SU-DHL-6 (cell line): ENCODE measurements at regions not wholly inside any gene's neighbourhood (a gene's known extent, or its start where the extent isn't known, plus 50 kb on each side); places are given as distances from the start of the nearest gene placed in this dataset.

Experiments used
- H2AFZ ChIP-seq: fragments of 200-600 bp; sonication (generic); 2 replicates; pipeline ENCODE4 v1.6.1; 2014; ENCODE audit warnings: low read depth, mild to moderate bottlenecking, moderate library complexity, mixed read lengths, antibody characterized with exemption, low read length; ENCODE audit not compliant: severe bottlenecking
- H3F3A ChIP-seq: fragments of 200-600 bp; shearing (Covaris generic); 2 replicates; pipeline ENCODE4 v1.6.0; 2016; ENCODE audit warnings: antibody characterized with exemption, mild to moderate bottlenecking; ENCODE audit not compliant: insufficient read depth
- H3K27ac ChIP-seq: fragments of 200-600 bp; sonication (generic); 2 replicates; pipeline ENCODE4 v1.5.1; 2016; ENCODE audit warnings: low read depth, mild to moderate bottlenecking, low read length, moderate library complexity, mixed read lengths
- H3K27me3 ChIP-seq: fragments of 200-600 bp; sonication (generic), shearing (Covaris generic); 2 replicates; pipeline ENCODE4 v1.6.0; 2014; ENCODE audit warnings: mild to moderate bottlenecking, low read length
- H3K36me3 ChIP-seq: fragments of 200-600 bp; sonication (generic); 2 replicates; pipeline ENCODE4 v1.6.1; 2014; ENCODE audit warnings: mild to moderate bottlenecking, low read length, mixed read lengths
- H3K4me2 ChIP-seq: fragments of 300-600, 200-600 bp; shearing (Covaris generic), sonication (generic); 2 replicates; pipeline ENCODE4 v1.6.0; 2014; ENCODE audit warnings: low read length, low read depth, mild to moderate bottlenecking; ENCODE audit not compliant: poor library complexity, severe bottlenecking
- H3K4me3 ChIP-seq: fragments of 200-600 bp; sonication (generic); 2 replicates; pipeline ENCODE4 v1.5.1; 2014; ENCODE audit warnings: antibody characterized with exemption, low read length, mild to moderate bottlenecking, mixed read lengths; ENCODE audit not compliant: insufficient read depth, poor library complexity, severe bottlenecking
- H3K79me2 ChIP-seq: fragments of 200-600 bp; sonication (generic); 2 replicates; pipeline ENCODE4 v1.6.1; 2014; ENCODE audit warnings: mild to moderate bottlenecking, low read length, moderate library complexity; ENCODE audit not compliant: insufficient read depth
- H3K9ac ChIP-seq: fragments of 200-600 bp; sonication (generic); 2 replicates; pipeline ENCODE4 v1.7.0; 2014; ENCODE audit warnings: mild to moderate bottlenecking, low read length
- H3K9me2 ChIP-seq: fragments of 200-600 bp; sonication (generic); replicated peaks from 2 replicates; pipeline ENCODE4 v1.6.1; 2014; ENCODE audit warnings: low read length; ENCODE audit not compliant: insufficient read depth
- H3K9me3 ChIP-seq: fragments of 200-600 bp; sonication (generic); 2 replicates; pipeline ENCODE4 v1.6.1; 2014; ENCODE audit warnings: low read length, mixed read lengths; ENCODE audit not compliant: insufficient read depth
- H4K20me1 ChIP-seq: fragments of 200-600 bp; sonication (generic); 2 replicates; pipeline ENCODE4 v1.6.1; 2014; ENCODE audit warnings: low read depth, mild to moderate bottlenecking, antibody characterized with exemption, low read length, moderate library complexity, mixed read lengths
- EZH2phosphoT487 ChIP-seq: fragments of 200-600 bp; sonication (generic), shearing (Covaris generic); conservative IDR thresholded peaks from 2 replicates; pipeline ENCODE4 v1.6.1; 2018; ENCODE audit warnings: mild to moderate bottlenecking, antibody characterized with exemption, low read length, moderate library complexity, mixed read lengths
- TF ChIP-seq, protein P1 (sequence below): fragments of 200-600 bp; sonication (generic); IDR thresholded peaks from one replicate; pipeline ENCODE4 v1.5.1; 2017; ENCODE audit warnings: antibody characterized with exemption, mild to moderate bottlenecking, low read length, moderate library complexity; ENCODE audit not compliant: insufficient read depth, poor library complexity, severe bottlenecking

DNA sequence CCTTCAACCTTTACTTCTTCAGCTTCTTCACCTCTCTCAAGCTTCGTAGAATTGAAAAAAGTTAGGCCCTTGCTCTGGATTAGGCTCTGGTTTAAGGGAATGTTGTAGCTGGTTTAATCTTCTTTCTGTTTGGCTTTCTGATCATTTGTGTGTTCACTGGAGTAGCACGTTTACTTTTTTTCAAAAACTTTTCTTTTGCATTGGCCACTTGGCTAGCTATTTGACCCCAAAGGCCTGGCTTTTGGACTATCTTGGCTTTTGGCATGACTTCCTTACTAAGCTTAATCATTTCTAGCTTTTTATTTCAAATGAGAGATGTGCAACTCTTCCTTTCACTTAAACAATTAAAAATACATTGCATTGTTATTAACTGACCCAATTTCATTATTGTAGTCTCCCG lies 1154.8 kb upstream of the ZEB2 start:
- Histone ChIP-seq H3F3A (no peaks in the 10 kb centered on the region), H3K4me3 (no peak overlapping the region), H4K20me1 (no peaks in the 10 kb centered on the region), H3K9me3 (no peaks in the 10 kb centered on the region), H3K36me3 (no peaks in the 10 kb centered on the region), H2AFZ (no peak overlapping the region), H3K9ac (no peak overlapping the region), H3K27ac (no peak overlapping the region), H3K79me2 (no peaks in the 10 kb centered on the region), H3K27me3 (no peaks in the 10 kb centered on the region), H3K4me2 (no peak overlapping the region), H3K9me2 (no peaks in the 10 kb centered on the region)
- TF ChIP-seq, protein P1, sequence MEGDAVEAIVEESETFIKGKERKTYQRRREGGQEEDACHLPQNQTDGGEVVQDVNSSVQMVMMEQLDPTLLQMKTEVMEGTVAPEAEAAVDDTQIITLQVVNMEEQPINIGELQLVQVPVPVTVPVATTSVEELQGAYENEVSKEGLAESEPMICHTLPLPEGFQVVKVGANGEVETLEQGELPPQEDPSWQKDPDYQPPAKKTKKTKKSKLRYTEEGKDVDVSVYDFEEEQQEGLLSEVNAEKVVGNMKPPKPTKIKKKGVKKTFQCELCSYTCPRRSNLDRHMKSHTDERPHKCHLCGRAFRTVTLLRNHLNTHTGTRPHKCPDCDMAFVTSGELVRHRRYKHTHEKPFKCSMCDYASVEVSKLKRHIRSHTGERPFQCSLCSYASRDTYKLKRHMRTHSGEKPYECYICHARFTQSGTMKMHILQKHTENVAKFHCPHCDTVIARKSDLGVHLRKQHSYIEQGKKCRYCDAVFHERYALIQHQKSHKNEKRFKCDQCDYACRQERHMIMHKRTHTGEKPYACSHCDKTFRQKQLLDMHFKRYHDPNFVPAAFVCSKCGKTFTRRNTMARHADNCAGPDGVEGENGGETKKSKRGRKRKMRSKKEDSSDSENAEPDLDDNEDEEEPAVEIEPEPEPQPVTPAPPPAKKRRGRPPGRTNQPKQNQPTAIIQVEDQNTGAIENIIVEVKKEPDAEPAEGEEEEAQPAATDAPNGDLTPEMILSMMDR = no peak
- no peak for TF ChIP-seq EZH2phosphoT487

DNA sequence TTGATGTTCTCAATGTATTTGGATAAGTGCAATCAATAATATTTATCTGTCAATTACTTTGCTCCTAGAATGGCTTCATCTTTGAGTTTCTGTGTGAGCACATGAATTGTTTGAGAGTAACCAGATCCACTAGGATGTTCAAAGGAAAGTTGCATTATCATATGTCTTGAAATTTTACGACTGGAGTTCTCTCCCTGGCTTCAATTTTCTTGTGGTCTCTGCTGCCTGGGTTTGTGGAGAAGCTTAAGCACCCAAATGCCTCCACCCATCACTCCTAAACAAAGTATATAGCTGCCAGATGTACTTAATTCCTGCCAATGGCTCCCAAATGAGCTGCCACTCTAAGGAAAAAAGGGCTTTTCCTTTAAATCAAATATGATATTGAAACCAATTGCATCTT lies 1149.4 kb upstream of the ZEB2 start:
- Histone ChIP-seq H3K36me3 (no peaks in the 10 kb centered on the region), H3K79me2 (no peaks in the 10 kb centered on the region), H3K27me3 (no peaks in the 10 kb centered on the region), H3K9me3 (no peaks in the 10 kb centered on the region), H3K4me3 (no peak overlapping the region), H3F3A (no peaks in the 10 kb centered on the region), H4K20me1 (no peaks in the 10 kb centered on the region), H3K27ac (no peak overlapping the region), H3K9ac (no peak overlapping the region), H3K9me2 (no peaks in the 10 kb centered on the region), H3K4me2 (no peak overlapping the region), H2AFZ (no peak overlapping the region)
- TF ChIP-seq EZH2phosphoT487 = no peak
- TF ChIP-seq, protein P1 = no peak

GRCh38 chr2:145666552-145666951 lies 1146.6 kb upstream of the ZEB2 start:
- no peaks in the 10 kb centered on the region for H4K20me1 ChIP-seq
- TF ChIP-seq, protein P1 = no peak
- TF ChIP-seq EZH2phosphoT487 = no peak
- H3K9me2 ChIP-seq = no peaks in the 10 kb centered on the region
- H3K79me2 ChIP-seq = no peaks in the 10 kb centered on the region
- no peaks in the 10 kb centered on the region for H3K9me3 ChIP-seq
- no peak overlapping the region for H3K4me2 ChIP-seq
- H3K9ac ChIP-seq = no peak overlapping the region
- H2AFZ ChIP-seq = no peak overlapping the region
- H3K27me3 ChIP-seq = no peaks in the 10 kb centered on the region
- H3K4me3 ChIP-seq = no peak overlapping the region
- no peaks in the 10 kb centered on the region for H3F3A ChIP-seq
- no peak overlapping the region for H3K27ac ChIP-seq
- no peaks in the 10 kb centered on the region for H3K36me3 ChIP-seq

- no peak overlapping the region for H3K4me3 ChIP-seq
- H3K9ac ChIP-seq = no peak overlapping the region
- TF ChIP-seq, protein P1 = no peak
- TF ChIP-seq EZH2phosphoT487 = no peak
- H3K36me3 ChIP-seq = no peaks in the 10 kb centered on the region
- H3K9me2 ChIP-seq = no peaks in the 10 kb centered on the region
- H3K9me3 ChIP-seq = no peaks in the 10 kb centered on the region
- no peaks in the 10 kb centered on the region for H4K20me1 ChIP-seq
- H3K4me2 ChIP-seq = no peak overlapping the region
- no peaks in the 10 kb centered on the region for H3K27me3 ChIP-seq
- no peak overlapping the region for H3K27ac ChIP-seq
- no peaks in the 10 kb centered on the region for H3F3A ChIP-seq
- no peak overlapping the region for H2AFZ ChIP-seq
- no peaks in the 10 kb centered on the region for H3K79me2 ChIP-seq
These were observed 1137.3 kb upstream of the ZEB2 start for GRCh38 chr2:145657265-145657664.
